Prostate gland (tissue), 2 donors: ENCODE measurements at regions not wholly inside any gene's neighbourhood (a gene's known extent, or its start where the extent isn't known, plus 50 kb on each side); places are given as distances from the start of the nearest gene placed in this dataset.

Source experiments
- DNase-seq: peaks from one replicate; pipeline ENCODE4 v3.0.0-alpha.2; 2019; ENCODE audit warnings: low spot score
- H3K27ac ChIP-seq, 2 donors: fragments of 200-600 bp; sonication (generic); 2 replicates each; pipeline ENCODE4 v1.5.1; 2017 to 2019
- H3K27me3 ChIP-seq: fragments of 200-600 bp; sonication (generic); replicated peaks from 2 replicates; pipeline ENCODE4 v1.5.1; 2019; ENCODE audit not compliant: insufficient read depth
- H3K36me3 ChIP-seq, 2 donors: fragments of 200-600 bp; sonication (generic); 1 replicate in 1 of 2; 2 replicates in 1 of 2; pipeline versions ENCODE4 v1.5.1 to v1.8.1; 2017 to 2019
- H3K4me1 ChIP-seq: fragments of 200-600 bp; sonication (generic); replicated peaks from 2 replicates; pipeline ENCODE4 v1.5.1; 2019
- H3K4me3 ChIP-seq, 2 donors: fragments of 200-600 bp; sonication (generic); 2 replicates each; pipeline ENCODE4 v1.5.1; 2017 to 2019
- H3K9me3 ChIP-seq: fragments of 200-600 bp; sonication (generic); 2 replicates; pipeline ENCODE4 v1.5.1; 2017
- POLR2A ChIP-seq: fragments of 450-650 bp; IDR thresholded peaks from one replicate; pipeline ENCODE4 v1.6.1; 2016; ENCODE audit warnings: antibody characterized with exemption, mild to moderate bottlenecking
- POLR2AphosphoS5 ChIP-seq: sonication (generic); formaldehyde crosslinking; IDR thresholded peaks from one replicate; pipeline ENCODE4 v1.6.1; 2017; ENCODE audit warnings: antibody characterized with exemption
- WGBS: methylation state at CpG from one replicate; pipeline ENCODE4 v1.1.5; 2018; 5-methylcytosine and 5-hydroxymethylcytosine counted together
- intact Hi-C: fragments of 100-400 bp; cut with DNase I; formaldehyde crosslinking; loops from one replicate; pipeline ENCODE4 v1.14.2; 2022
- TF ChIP-seq, protein P1 (sequence below), 4 experiments: fragments of 200-600 bp in 2 of 4; fragments of 450-650 bp in 2 of 4; sonication (generic) in 2 of 4; IDR thresholded peaks; 1 replicate in 3 of 4; 2 replicates in 1 of 4; pipeline ENCODE4 v1.5.1; 2016 to 2019; ENCODE audit warnings: antibody characterized with exemption in 4 of 4, mild to moderate bottlenecking in 2 of 4, moderate library complexity in 2 of 4

DNA sequence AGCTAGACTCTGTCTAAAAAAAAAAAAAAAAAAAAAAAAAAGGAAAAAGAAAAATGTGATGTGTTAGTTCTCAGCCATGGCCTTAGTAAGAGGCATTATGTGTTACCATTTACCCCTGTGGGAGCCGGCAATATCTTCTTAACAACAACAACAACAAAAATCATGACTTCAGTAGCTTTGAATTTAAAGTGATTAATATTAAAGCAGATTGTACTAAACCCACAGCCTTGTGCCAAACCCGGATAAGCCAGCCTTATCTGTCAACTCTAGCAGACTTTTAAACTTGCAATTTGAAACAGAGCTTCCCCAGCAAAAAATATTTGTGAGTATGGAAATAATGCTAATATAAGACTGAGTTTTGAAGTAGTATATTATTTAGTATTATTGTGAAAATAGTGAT, 462.1 kb upstream of the GNPDA2 start:
- Histone ChIP-seq H3K27me3 (no peaks in the 10 kb centered on the region), H3K4me3 (no peak overlapping the region), H3K27ac (no peak overlapping the region), H3K36me3 (no peaks in the 10 kb centered on the region), H3K4me1 (no peaks in the 10 kb centered on the region), H3K9me3 (no peaks in the 10 kb centered on the region)
- intact Hi-C loops, result no loop called here
- WGBS, result 89% methylated on average over 2 of the region's 2 CpGs
- no peak for DNase-seq
- TF ChIP-seq, protein P1, sequence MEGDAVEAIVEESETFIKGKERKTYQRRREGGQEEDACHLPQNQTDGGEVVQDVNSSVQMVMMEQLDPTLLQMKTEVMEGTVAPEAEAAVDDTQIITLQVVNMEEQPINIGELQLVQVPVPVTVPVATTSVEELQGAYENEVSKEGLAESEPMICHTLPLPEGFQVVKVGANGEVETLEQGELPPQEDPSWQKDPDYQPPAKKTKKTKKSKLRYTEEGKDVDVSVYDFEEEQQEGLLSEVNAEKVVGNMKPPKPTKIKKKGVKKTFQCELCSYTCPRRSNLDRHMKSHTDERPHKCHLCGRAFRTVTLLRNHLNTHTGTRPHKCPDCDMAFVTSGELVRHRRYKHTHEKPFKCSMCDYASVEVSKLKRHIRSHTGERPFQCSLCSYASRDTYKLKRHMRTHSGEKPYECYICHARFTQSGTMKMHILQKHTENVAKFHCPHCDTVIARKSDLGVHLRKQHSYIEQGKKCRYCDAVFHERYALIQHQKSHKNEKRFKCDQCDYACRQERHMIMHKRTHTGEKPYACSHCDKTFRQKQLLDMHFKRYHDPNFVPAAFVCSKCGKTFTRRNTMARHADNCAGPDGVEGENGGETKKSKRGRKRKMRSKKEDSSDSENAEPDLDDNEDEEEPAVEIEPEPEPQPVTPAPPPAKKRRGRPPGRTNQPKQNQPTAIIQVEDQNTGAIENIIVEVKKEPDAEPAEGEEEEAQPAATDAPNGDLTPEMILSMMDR (IDR thresholded peaks at IDR 0.05), result no peak
- TF ChIP-seq POLR2A, result no peak
- no peak for TF ChIP-seq POLR2AphosphoS5

- Histone ChIP-seq H3K27me3 (no peaks in the 10 kb centered on the region), H3K4me1 (no peaks in the 10 kb centered on the region), H3K9me3 (no peaks in the 10 kb centered on the region), H3K4me3 (no peak overlapping the region), H3K27ac (no peak overlapping the region), H3K36me3 (no peaks in the 10 kb centered on the region)
- WGBS, result 87% methylated on average over 4 of the region's 4 CpGs
- intact Hi-C loops, result no loop called here
- DNase-seq, result no peak
- TF ChIP-seq, protein P1 (IDR thresholded peaks at IDR 0.05), result no peak
- TF ChIP-seq POLR2AphosphoS5, result no peak
- no peak for TF ChIP-seq POLR2A
Observed at GRCh38 chr4:45186249-45186648, 459.9 kb upstream of the GNPDA2 start.

DNA sequence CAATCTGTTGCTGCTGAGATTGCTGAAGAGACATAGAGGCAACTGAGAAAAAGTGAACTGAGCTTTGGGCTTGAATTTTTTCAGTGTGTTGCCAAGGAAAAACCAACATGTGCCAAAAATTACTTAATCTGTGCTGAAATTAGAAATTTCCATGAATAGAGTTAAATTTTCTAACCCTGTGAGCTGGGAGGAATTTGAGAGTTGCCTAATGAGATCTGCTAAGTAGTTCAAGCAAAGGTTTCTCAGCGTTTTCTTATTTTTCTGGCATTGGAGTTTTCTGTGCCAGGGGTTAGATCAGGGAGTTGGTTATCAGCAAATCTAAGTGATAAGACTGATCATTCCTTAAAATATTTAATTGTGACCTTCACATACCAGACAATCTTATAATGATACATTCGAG, 457.5 kb upstream of the GNPDA2 start:
- no peaks in the 10 kb centered on the region for H3K9me3 ChIP-seq
- DNase-seq, result no peak
- no peaks in the 10 kb centered on the region for H3K27me3 ChIP-seq

GRCh38 chr4:45172636-45173035, 446.3 kb upstream of the GNPDA2 start:
- no peak overlapping the region for H3K27ac ChIP-seq
- WGBS, result 86% methylated on average over 6 of the region's 6 CpGs
- H3K4me1 ChIP-seq, result no peaks in the 10 kb centered on the region
- H3K27me3 ChIP-seq, result no peaks in the 10 kb centered on the region
- no peaks in the 10 kb centered on the region for H3K9me3 ChIP-seq
- intact Hi-C loops, result no loop called here
- H3K36me3 ChIP-seq, result no peaks in the 10 kb centered on the region
- TF ChIP-seq, protein P1 (IDR thresholded peaks at IDR 0.05), result no peak
- TF ChIP-seq POLR2A (no peak), POLR2AphosphoS5 (no peak)
- H3K4me3 ChIP-seq, result no peak overlapping the region
- DNase-seq, result no peak

More for the DNA sequence above, 457.5 kb upstream of the GNPDA2 start:
- Histone ChIP-seq H3K4me3 (no peak overlapping the region), H3K27ac (no peak overlapping the region), H3K4me1 (no peaks in the 10 kb centered on the region), H3K36me3 (no peaks in the 10 kb centered on the region)
- intact Hi-C loops, result no loop called here
- WGBS, result 83% methylated on average over 2 of the region's 2 CpGs
- TF ChIP-seq, protein P1 (IDR thresholded peaks at IDR 0.05), result no peak
- no peak for TF ChIP-seq POLR2AphosphoS5
- TF ChIP-seq POLR2A, result no peak

DNA sequence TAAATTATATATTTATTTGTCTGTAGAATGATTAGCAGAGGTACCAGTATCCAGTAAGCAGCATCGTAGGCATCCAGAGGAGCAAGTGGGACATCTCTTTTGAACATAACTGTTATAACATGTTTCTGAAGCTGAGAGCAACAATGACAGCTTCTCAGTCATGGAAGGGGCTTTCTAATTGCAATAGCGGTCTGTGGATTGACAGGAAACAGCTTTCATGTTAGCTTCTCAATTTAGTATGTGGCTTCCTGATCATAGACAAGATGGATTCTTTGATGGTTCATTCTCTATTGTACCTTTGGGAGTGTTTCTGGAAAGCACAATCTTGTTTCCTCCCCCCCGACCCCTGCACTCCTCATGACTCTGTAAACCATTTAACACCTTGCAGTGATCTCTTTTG, 434.6 kb upstream of the GNPDA2 start:
- H3K4me1 ChIP-seq, result no peaks in the 10 kb centered on the region
- 72% methylated on average over 3 of the region's 3 CpGs for WGBS
- no peak overlapping the region for H3K4me3 ChIP-seq
- TF ChIP-seq POLR2A, result no peak
- TF ChIP-seq, protein P1 (IDR thresholded peaks at IDR 0.05), result no peak
- no peak for TF ChIP-seq POLR2AphosphoS5
- intact Hi-C loops, result no loop called here
- H3K9me3 ChIP-seq, result no peaks in the 10 kb centered on the region
- no peak for DNase-seq
- no peaks in the 10 kb centered on the region for H3K27me3 ChIP-seq
- H3K27ac ChIP-seq, result no peak overlapping the region
- H3K36me3 ChIP-seq, result no peaks in the 10 kb centered on the region
